ENCODE measurements at regions not wholly inside any gene's neighbourhood (a gene's known extent, or its start where the extent isn't known, plus 50 kb on each side); places are given as distances from the start of the nearest gene placed in this dataset.
"Not testable (repeated sequence)": the region's sequence is repeated elsewhere in the genome, so short reads cannot be mapped to it uniquely, and the experiment has no call there.

GRCh38 chr4:42280327-42281095, 116.8 kb upstream of the SHISA3 start:
- Histone ChIP-seq H3K9me3 (no peaks in the 10 kb centered on the region), H3K27ac (no peak overlapping the region), H3K4me1 (no peaks in the 10 kb centered on the region), H3K36me3 (no peaks in the 10 kb centered on the region), H3K27me3 (no peaks in the 10 kb centered on the region), H3K4me3 (no peak overlapping the region)
- intact Hi-C loops (cut with DNase I), result loop anchor here (5.0 kb wide), 1 partner anchor 92 kb away; no protein-coding TSS in a partner anchor
- DNase-seq (ENCODE audit: low spot score in 2 of 2), result no peak
- peak in 2 of 3 experiments; percentile 22 to 44 for TF ChIP-seq CTCF (IDR thresholded peaks at IDR 0.05)

- intact Hi-C loops (cut with DNase I), result loop anchor here (1.0 to 5.0 kb wide), 2 partner anchors 91 to 238 kb away; no protein-coding TSS in a partner anchor
- Histone ChIP-seq H3K4me1 (no peaks in the 10 kb centered on the region), H3K27ac (no peak overlapping the region), H3K9me3 (no peaks in the 10 kb centered on the region), H3K27me3 (no peaks in the 10 kb centered on the region), H3K36me3 (no peaks in the 10 kb centered on the region), H3K4me3 (no peak overlapping the region)
- DNase-seq (ENCODE audit: low spot score in 2 of 2), result no peak
- no peak for TF ChIP-seq CTCF (IDR thresholded peaks at IDR 0.05)
These were observed 115.8 kb upstream of the SHISA3 start for GRCh38 chr4:42281324-42282020.

DNA sequence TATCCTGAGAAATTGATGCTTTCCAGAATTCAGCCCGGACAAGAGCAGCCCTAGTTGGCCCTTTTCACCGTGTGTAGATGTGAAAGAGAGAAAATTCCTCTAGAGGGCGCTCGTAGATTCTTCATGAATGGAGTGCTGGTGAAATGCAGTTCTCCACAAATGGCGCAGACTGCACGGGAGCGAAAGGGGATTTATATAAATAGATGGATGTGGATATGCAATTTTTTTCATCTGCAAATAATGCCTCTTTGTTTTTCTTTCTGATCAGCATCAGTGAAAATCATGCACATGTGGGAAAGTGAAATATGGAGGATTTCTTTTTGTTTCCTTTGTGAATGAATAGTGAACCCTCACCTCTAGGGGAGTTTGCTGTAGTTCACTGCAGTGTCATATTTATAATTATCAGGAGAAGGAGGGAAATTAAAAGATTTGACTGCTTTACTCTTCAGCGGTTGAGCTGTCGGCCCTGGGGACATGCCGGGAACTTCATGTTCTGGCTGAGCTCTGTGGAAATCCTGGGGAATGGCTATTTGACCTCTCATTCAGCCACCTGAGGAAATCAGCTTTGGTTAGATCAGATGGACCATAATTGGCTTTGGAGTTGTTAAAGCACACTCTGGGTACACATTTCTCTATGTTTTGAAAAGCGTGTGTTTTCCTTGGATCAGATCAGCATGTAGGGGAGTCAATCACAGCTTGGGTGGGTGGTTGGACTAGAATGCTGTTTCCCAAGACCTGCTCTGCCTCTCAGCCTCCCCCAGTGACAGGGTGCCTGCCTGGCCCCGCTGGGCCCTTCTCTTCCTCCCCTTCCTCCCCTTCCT, 115.0 kb upstream of the SHISA3 start:
- Histone ChIP-seq H3K36me3 (no peaks in the 10 kb centered on the region), H3K4me1 (no peaks in the 10 kb centered on the region), H3K27me3 (no peaks in the 10 kb centered on the region), H3K4me3 (no peak overlapping the region), H3K9me3 (no peaks in the 10 kb centered on the region), H3K27ac (no peak overlapping the region)
- DNase-seq (ENCODE audit: low spot score in 2 of 2), result no peak
- peak; percentile 39 to 75 (median 56) for TF ChIP-seq CTCF (IDR thresholded peaks at IDR 0.05)
- intact Hi-C loops (cut with DNase I), result loop anchor here (1.0 to 5.0 kb wide), 2 partner anchors 90 to 237 kb away; no protein-coding TSS in a partner anchor

DNA sequence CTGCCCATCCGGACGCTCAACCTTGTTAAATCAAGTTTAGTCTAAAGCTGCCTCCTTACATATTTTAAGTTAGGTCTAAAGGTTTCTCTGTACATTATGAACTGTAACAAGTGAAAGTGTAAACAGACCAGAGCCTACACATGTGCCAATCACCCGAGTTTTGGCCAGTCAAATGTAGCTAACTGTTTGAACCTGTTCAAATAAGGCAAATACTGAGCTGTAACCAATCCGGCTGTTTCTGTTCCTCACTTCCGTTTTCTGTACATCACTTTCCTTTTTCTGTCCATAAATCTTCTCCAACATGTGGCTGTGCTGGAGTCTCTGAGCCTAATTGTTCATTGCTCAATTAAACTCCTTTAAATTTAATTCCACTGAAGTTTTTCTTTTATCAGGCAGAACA, 113.3 kb upstream of the SHISA3 start:
- no peaks in the 10 kb centered on the region for H3K4me1 ChIP-seq
- no peaks in the 10 kb centered on the region for H3K27me3 ChIP-seq
- H3K4me3 ChIP-seq, result no peak overlapping the region
- no peaks in the 10 kb centered on the region for H3K9me3 ChIP-seq
- DNase-seq (ENCODE audit: low spot score in 2 of 2), result no peak
- TF ChIP-seq CTCF (IDR thresholded peaks at IDR 0.05), result no peak
- H3K36me3 ChIP-seq, result no peaks in the 10 kb centered on the region
- no peak overlapping the region for H3K27ac ChIP-seq
- intact Hi-C loops (cut with DNase I), result loop anchor here (5.0 kb wide), 1 partner anchor 88 kb away; no protein-coding TSS in a partner anchor

GRCh38 chr4:42288876-42289275, 108.4 kb upstream of the SHISA3 start:
- H3K9me3 ChIP-seq; H3K27me3 ChIP-seq; DNase-seq (ENCODE audit: low spot score in 2 of 2); H3K4me1 ChIP-seq; H3K36me3 ChIP-seq; H3K27ac ChIP-seq; intact Hi-C loops (cut with DNase I); H3K4me3 ChIP-seq: not testable (repeated sequence)

- H3K9me3 ChIP-seq; H3K4me3 ChIP-seq; H3K4me1 ChIP-seq; intact Hi-C loops (cut with DNase I); H3K27me3 ChIP-seq; H3K36me3 ChIP-seq; DNase-seq (ENCODE audit: low spot score in 2 of 2); H3K27ac ChIP-seq: not testable (repeated sequence)
These were observed 105.1 kb upstream of the SHISA3 start for GRCh38 chr4:42292192-42292591.
